ENCODE measurements at regions not wholly inside any gene's neighbourhood (a gene's known extent, or its start where the extent isn't known, plus 50 kb on each side); places are given as distances from the start of the nearest gene placed in this dataset.

DNA sequence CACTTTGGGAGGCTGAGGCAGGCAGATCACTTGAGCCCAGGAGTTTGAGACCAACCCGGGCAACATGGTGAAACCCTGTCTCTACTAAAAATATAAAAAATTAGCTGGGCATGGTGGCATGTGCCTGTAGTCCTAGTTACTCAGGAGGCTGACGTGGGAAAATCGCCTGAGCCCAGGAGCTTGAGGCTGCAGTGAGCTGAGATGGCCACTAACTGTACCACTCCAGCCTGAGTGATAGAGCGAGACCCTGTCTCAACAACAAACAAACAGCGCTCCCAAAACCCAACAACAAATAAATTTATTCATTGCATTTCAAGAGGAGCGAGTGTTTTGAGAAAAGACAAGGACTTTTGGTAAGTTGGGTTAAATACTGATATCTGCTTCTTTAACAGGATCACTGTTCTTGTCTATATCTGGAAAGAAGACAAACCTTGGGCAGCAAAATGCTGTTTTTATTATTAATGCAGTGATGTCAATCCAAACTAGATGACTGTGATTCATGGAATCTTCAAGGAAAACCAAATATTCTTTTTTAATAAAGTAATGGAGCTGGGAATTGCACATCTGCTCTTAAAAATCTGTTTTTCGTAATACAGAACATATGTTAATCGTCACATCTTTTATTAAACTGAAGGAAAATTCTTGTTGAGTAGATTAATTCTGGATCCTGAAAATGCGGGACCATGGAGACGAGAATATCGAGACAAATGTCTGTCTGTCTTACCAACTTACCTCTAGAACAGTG lies 90.8 kb upstream of the LIMCH1 start:
- TF ChIP-seq, protein P1, sequence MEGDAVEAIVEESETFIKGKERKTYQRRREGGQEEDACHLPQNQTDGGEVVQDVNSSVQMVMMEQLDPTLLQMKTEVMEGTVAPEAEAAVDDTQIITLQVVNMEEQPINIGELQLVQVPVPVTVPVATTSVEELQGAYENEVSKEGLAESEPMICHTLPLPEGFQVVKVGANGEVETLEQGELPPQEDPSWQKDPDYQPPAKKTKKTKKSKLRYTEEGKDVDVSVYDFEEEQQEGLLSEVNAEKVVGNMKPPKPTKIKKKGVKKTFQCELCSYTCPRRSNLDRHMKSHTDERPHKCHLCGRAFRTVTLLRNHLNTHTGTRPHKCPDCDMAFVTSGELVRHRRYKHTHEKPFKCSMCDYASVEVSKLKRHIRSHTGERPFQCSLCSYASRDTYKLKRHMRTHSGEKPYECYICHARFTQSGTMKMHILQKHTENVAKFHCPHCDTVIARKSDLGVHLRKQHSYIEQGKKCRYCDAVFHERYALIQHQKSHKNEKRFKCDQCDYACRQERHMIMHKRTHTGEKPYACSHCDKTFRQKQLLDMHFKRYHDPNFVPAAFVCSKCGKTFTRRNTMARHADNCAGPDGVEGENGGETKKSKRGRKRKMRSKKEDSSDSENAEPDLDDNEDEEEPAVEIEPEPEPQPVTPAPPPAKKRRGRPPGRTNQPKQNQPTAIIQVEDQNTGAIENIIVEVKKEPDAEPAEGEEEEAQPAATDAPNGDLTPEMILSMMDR (conservative IDR thresholded peaks at IDR 0.05; ENCODE audit: low read depth, low read length), result no peak
- no peaks in the 10 kb centered on the region for H3K36me3 ChIP-seq (ENCODE audit: insufficient read depth)
- H3K27me3 ChIP-seq (ENCODE audit: insufficient read depth, low read depth), result no peaks in the 10 kb centered on the region
- no peak overlapping the region for H3K4me3 ChIP-seq (IDR thresholded peaks at IDR 0.05; ENCODE audit: insufficient read depth, low read depth, low read length)
- no peaks in the 10 kb centered on the region for H4K20me1 ChIP-seq (ENCODE audit: insufficient read depth)
- H3K79me2 ChIP-seq (ENCODE audit: insufficient read depth, low read depth), result no peaks in the 10 kb centered on the region
- H3K9ac ChIP-seq, result no peak overlapping the region
- no peaks in the 10 kb centered on the region for H3K4me1 ChIP-seq (ENCODE audit: low read depth, poor library complexity, severe bottlenecking)
- H3K4me2 ChIP-seq, result no peak overlapping the region
- no peak overlapping the region for H2AFZ ChIP-seq (ENCODE audit: low read depth)
- H3K27ac ChIP-seq, result no peak overlapping the region

DNA sequence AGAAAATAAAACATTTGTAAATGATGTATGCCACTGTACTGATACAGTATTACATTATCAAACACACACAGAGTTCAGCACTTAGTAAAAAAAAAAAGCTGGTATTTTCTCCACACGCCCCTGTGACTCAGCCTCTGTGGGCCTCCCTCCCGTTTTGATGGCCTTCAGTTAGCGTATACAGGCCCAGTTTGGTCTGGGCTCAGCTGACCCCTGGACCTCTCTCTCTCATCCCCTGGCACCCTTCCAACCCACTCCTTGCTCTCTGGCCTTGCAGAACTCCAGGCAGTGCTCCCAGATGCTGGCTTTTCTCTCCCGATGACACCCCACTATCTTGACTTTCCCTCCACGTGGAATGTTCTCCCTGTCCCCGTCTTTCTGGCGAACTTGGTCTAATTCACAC lies 89.0 kb upstream of the LIMCH1 start:
- H3K36me3 ChIP-seq (ENCODE audit: insufficient read depth), result no peaks in the 10 kb centered on the region
- H3K27ac ChIP-seq, result no peak overlapping the region
- no peaks in the 10 kb centered on the region for H4K20me1 ChIP-seq (ENCODE audit: insufficient read depth)
- H2AFZ ChIP-seq (ENCODE audit: low read depth), result no peak overlapping the region
- no peaks in the 10 kb centered on the region for H3K27me3 ChIP-seq (ENCODE audit: insufficient read depth, low read depth)
- H3K79me2 ChIP-seq (ENCODE audit: insufficient read depth, low read depth), result no peaks in the 10 kb centered on the region
- H3K4me2 ChIP-seq, result no peak overlapping the region
- TF ChIP-seq, protein P1 (conservative IDR thresholded peaks at IDR 0.05; ENCODE audit: low read depth, low read length), result no peak
- no peak overlapping the region for H3K4me3 ChIP-seq (IDR thresholded peaks at IDR 0.05; ENCODE audit: insufficient read depth, low read depth, low read length)
- no peaks in the 10 kb centered on the region for H3K4me1 ChIP-seq (ENCODE audit: low read depth, poor library complexity, severe bottlenecking)
- no peak overlapping the region for H3K9ac ChIP-seq

DNA sequence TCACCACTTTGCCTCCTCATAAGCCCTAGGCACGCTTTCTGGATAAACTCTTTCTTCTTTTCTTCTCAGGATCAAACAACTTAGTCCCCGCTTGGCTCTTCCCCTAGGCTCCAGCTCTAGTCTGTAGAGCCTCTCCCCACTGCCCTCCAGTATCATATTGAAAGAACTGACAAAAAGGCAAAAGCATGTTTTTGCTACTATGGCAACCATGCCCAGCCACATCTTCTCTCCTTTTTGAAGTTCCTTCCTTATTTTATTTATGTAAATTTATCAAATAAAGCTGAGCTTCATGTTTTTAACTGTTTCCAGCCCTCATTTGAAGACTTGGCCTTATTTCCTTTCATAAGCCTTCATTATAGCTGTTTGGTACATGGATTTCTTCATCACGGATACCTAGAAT lies 86.0 kb upstream of the LIMCH1 start:
- no peak overlapping the region for H3K9ac ChIP-seq
- no peaks in the 10 kb centered on the region for H3K4me1 ChIP-seq (ENCODE audit: low read depth, poor library complexity, severe bottlenecking)
- TF ChIP-seq, protein P1 (conservative IDR thresholded peaks at IDR 0.05; ENCODE audit: low read depth, low read length), result no peak
- no peaks in the 10 kb centered on the region for H4K20me1 ChIP-seq (ENCODE audit: insufficient read depth)
- no peak overlapping the region for H3K4me3 ChIP-seq (IDR thresholded peaks at IDR 0.05; ENCODE audit: insufficient read depth, low read depth, low read length)
- no peaks in the 10 kb centered on the region for H3K27me3 ChIP-seq (ENCODE audit: insufficient read depth, low read depth)
- no peak overlapping the region for H2AFZ ChIP-seq (ENCODE audit: low read depth)
- no peaks in the 10 kb centered on the region for H3K36me3 ChIP-seq (ENCODE audit: insufficient read depth)
- no peak overlapping the region for H3K27ac ChIP-seq
- no peaks in the 10 kb centered on the region for H3K79me2 ChIP-seq (ENCODE audit: insufficient read depth, low read depth)
- no peak overlapping the region for H3K4me2 ChIP-seq

DNA sequence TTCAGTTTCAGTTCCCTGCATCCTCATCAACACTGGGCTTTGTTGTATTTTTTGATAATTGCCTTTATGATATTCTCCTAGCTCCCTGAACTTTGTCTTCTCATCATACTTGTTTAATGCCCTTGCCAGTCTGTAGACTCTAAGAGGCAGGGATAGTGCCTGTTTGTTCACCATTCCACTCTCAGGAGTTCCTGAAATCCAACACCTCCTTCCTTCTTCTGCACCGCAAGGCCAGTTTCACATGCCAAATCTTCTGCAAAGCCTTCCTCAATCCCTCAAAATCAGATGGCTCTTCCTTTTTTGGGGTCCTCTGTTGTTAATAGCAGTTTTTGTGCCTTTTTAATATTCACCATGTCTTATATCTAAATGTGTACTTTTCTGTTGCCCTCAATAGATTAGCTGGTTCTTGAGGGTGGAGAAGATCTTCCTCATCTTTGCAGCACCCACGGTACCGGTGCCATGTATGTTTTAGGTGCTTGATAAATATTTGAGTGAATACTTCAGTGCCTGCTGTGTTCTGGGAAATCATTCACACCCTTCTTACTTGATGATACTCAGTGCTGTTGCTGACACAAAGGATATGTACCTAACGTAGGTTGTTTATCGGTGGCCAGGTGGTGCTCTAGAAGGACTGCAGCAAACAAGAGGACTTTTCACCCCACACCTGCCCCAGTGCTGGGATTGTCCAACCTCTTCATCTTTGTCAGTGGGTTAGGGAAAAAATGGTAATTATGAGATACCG lies 85.3 kb upstream of the LIMCH1 start:
- TF ChIP-seq, protein P1 (conservative IDR thresholded peaks at IDR 0.05; ENCODE audit: low read depth, low read length), result no peak

More for the DNA sequence above, 85.3 kb upstream of the LIMCH1 start:
- Histone ChIP-seq H3K79me2 (ENCODE audit: insufficient read depth, low read depth) (no peaks in the 10 kb centered on the region), H3K4me1 (ENCODE audit: low read depth, poor library complexity, severe bottlenecking) (no peaks in the 10 kb centered on the region), H3K4me3 (IDR thresholded peaks at IDR 0.05; ENCODE audit: insufficient read depth, low read depth, low read length) (no peak overlapping the region), H3K27me3 (ENCODE audit: insufficient read depth, low read depth) (no peaks in the 10 kb centered on the region), H3K9ac (no peak overlapping the region), H3K36me3 (ENCODE audit: insufficient read depth) (no peaks in the 10 kb centered on the region), H4K20me1 (ENCODE audit: insufficient read depth) (no peaks in the 10 kb centered on the region), H3K4me2 (no peak overlapping the region), H2AFZ (ENCODE audit: low read depth) (no peak overlapping the region), H3K27ac (no peak overlapping the region)

All from KMS-11 (cell line).